Activated CD8-positive, alpha-beta T cell treated with anti-CD3 and anti-CD28 coated beads for 36 hours (primary cell): ENCODE measurements at regions not wholly inside any gene's neighbourhood (a gene's known extent, or its start where the extent isn't known, plus 50 kb on each side); places are given as distances from the start of the nearest gene placed in this dataset.

Experiments used
- ATAC-seq: fragments of 200-7000 bp; cut with Tn5 transposase; one replicate; pipeline ENCODE4 v1.10.0; 2021; ENCODE audit warnings: mild to moderate bottlenecking, moderate library complexity
- CTCF ChIA-PET: fragments of 350-600 bp; sonication (Branson Sonifier 250); formaldehyde crosslinking; loops from one replicate; lab custom pipeline; 2021; ENCODE audit warnings: antibody characterized with exemption; lab: Charles Lee
- POLR2A ChIA-PET: fragments of 350-600 bp; sonication (Branson Sonifier 250); formaldehyde crosslinking; loops from one replicate; lab custom pipeline; 2021; ENCODE audit warnings: antibody characterized with exemption; lab: Charles Lee
- DNase-seq: peaks from one replicate; pipeline ENCODE4 v3.0.0-alpha.2; 2020
- H3K27ac Mint-ChIP-seq: one replicate; pipeline ENCODE4 v1.8.0; 2021; ENCODE audit warnings: mild to moderate bottlenecking, mixed read lengths
- H3K27me3 Mint-ChIP-seq: one replicate; pipeline ENCODE4 v1.8.0; 2021; ENCODE audit warnings: mixed read lengths
- H3K36me3 Mint-ChIP-seq: one replicate; pipeline ENCODE4 v1.8.0; 2021; ENCODE audit warnings: low read depth, mixed read lengths
- H3K4me1 Mint-ChIP-seq: one replicate; pipeline ENCODE4 v1.8.0; 2021; ENCODE audit warnings: low read depth, mixed read lengths
- H3K4me3 Mint-ChIP-seq: one replicate; pipeline ENCODE4 v1.8.0; 2021; ENCODE audit warnings: mild to moderate bottlenecking, moderate library complexity, mixed read lengths
- H3K9me3 Mint-ChIP-seq: one replicate; pipeline ENCODE4 v1.8.0; 2021; ENCODE audit warnings: mixed read lengths
- CTCF ChIP-seq: fragments of 200-600 bp; IDR thresholded peaks from one replicate; pipeline ENCODE4 v1.8.0; 2022; ENCODE audit warnings: antibody characterized with exemption, mild to moderate bottlenecking
- intact Hi-C: fragments of 100-400 bp; cut with micrococcal nuclease; formaldehyde crosslinking; loops from one replicate; pipeline ENCODE4 v1.10.0; 2022

DNA sequence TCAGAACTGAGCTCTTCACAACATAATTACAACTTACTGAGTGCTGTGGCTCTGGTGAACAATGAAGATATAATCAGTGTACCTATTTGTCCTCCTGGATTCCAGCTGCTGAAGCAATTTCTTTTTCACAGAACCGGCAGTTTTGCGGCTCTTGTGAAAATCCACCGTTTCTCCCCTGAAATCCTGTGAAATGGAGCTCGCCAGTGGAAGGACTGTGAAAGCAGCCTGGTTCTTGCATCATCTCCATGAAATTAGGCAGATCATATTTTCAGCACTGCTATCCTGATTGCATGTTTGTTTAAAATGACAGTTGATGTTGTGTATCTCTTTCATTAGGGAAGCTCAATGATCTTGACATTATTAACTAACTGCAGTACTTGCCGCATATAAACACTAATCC lies 120.2 kb upstream of the SNX19 start:
- Mint-ChIP-seq H3K4me1 (no peaks in the 10 kb centered on the region), H3K4me3 (no peak overlapping the region), H3K9me3 (no peaks in the 10 kb centered on the region), H3K27ac (no peak overlapping the region), H3K27me3 (peaks cover 5% of the 10 kb centered on the region), H3K36me3 (no peaks in the 10 kb centered on the region)
- DNase-seq (no peak), ATAC-seq (no peak)
- CTCF ChIA-PET = no interaction called here
- no peak for TF ChIP-seq CTCF
- intact Hi-C loops = no loop called here
- POLR2A ChIA-PET = no interaction called here

DNA sequence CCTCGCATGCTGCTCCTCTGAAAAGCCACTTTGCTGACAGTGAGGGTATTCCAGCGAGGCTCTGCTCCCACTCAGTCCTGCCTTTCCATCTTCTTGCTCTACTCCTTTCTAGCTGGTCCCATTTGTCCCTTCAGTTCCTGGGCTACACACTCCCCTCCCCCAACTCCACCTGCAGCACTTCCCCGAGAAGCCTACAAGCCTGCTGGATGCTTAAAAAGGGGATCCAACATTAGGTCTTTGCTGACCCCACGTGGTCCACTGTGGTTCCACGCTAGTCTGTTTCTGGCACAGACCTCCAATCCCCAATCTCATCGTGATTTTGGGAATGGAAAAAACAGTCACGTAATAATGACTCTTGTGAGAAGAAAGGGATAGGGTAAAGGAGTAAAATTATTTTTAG lies 121.6 kb upstream of the SNX19 start:
- ATAC-seq (no peak), DNase-seq (no peak)
- H3K9me3 Mint-ChIP-seq = no peaks in the 10 kb centered on the region
- no peak overlapping the region for H3K4me3 Mint-ChIP-seq
- H3K4me1 Mint-ChIP-seq = no peaks in the 10 kb centered on the region
- H3K27ac Mint-ChIP-seq = no peak overlapping the region
- no peak for TF ChIP-seq CTCF
- intact Hi-C loops = no loop called here
- POLR2A ChIA-PET = no interaction called here
- CTCF ChIA-PET = no interaction called here
- peaks cover 5% of the 10 kb centered on the region for H3K27me3 Mint-ChIP-seq
- no peaks in the 10 kb centered on the region for H3K36me3 Mint-ChIP-seq

DNA sequence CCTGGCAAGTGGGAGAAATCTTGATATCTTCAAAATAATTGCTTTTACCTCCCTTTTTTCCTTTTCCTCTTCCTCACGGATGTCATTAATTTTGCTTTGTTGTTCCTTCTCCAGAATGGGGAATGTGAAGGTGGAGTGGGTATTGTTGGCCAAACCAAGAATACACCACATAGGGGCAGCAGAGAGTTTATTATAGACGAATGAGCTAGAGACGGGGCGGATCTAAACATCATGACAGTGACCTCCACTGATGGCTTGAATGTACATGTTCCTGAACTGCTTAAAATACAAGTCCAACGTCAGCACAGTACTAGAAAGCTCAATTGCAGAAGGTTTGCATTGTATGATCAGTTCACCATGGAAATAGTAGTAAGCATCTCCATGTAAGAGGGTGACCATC lies 122.3 kb upstream of the SNX19 start:
- Mint-ChIP-seq H3K27ac (no peak overlapping the region), H3K4me1 (no peaks in the 10 kb centered on the region), H3K27me3 (peaks cover 5% of the 10 kb centered on the region), H3K36me3 (no peaks in the 10 kb centered on the region), H3K9me3 (no peaks in the 10 kb centered on the region), H3K4me3 (no peak overlapping the region)
- intact Hi-C loops = no loop called here
- ATAC-seq (no peak), DNase-seq (no peak)
- CTCF ChIA-PET = no interaction called here
- TF ChIP-seq CTCF = no peak
- POLR2A ChIA-PET = no interaction called here

DNA sequence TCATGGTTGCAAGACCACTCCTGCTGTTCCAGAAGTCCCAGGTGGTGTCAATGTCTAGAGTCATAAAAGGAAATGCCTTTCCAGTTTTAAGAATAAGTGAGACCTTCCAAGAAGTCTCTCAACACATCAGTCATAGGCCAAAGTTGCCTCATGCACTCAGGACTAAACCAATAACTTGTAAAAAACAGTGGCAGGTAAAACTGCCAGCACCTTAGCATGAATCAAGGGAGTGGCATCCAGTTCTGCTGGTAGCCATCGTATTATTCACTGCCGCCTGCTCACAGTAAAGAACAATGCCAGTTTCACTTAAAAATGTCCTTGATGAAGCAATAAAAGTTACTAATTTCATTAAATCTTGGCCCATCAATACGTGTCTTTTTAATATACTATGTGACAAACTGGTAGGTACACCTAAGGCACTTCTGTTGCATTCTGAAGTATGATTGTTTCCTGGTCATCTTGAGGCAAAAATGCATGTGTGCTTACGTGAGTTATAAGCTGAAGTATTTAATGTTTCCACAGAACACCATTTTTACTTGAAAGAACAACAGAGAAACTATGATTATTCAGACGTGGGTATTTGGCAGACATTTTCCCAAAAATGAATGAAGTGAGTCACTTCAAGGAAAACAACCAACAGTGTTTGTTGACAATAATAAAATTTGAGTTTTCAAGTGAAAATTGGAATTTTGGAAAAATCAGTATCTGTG lies 125.2 kb upstream of the SNX19 start:
- DNase-seq = no peak
- intact Hi-C loops = no loop called here
- Mint-ChIP-seq H3K27me3 (peaks cover 5% of the 10 kb centered on the region), H3K4me1 (no peaks in the 10 kb centered on the region), H3K9me3 (no peaks in the 10 kb centered on the region), H3K4me3 (no peak overlapping the region), H3K36me3 (no peaks in the 10 kb centered on the region), H3K27ac (no peak overlapping the region)
- TF ChIP-seq CTCF = no peak
- ChIA-PET POLR2A (no interaction called here), CTCF (no interaction called here)
- no peak for ATAC-seq

- Mint-ChIP-seq H3K27ac (no peak overlapping the region), H3K9me3 (no peaks in the 10 kb centered on the region), H3K4me1 (no peaks in the 10 kb centered on the region), H3K4me3 (no peak overlapping the region), H3K27me3 (peaks cover 5% of the 10 kb centered on the region), H3K36me3 (no peaks in the 10 kb centered on the region)
- TF ChIP-seq CTCF = no peak
- DNase-seq (no peak), ATAC-seq (no peak)
- POLR2A ChIA-PET = no interaction called here
- intact Hi-C loops = no loop called here
- CTCF ChIA-PET = no interaction called here
These were observed 125.7 kb upstream of the SNX19 start for GRCh38 chr11:131042041-131042390.
